HUES64 (cell line): ENCODE measurements at regions not wholly inside any gene's neighbourhood (a gene's known extent, or its start where the extent isn't known, plus 50 kb on each side); places are given as distances from the start of the nearest gene placed in this dataset.
"Not testable (repeated sequence)": the region's sequence is repeated elsewhere in the genome, so short reads cannot be mapped to it uniquely, and the experiment has no call there.

Experiments
- H3K27ac ChIP-seq: 2 replicates; pipeline ENCODE4 v1.7.0; 2013; ENCODE audit warnings: low read depth, low read length, inconsistent platforms
- H3K27me3 ChIP-seq: 2 replicates; pipeline ENCODE4 v1.6.1; 2013; ENCODE audit warnings: mild to moderate bottlenecking, low read length; ENCODE audit not compliant: insufficient read depth
- H3K36me3 ChIP-seq: 2 replicates; pipeline ENCODE4 v1.6.1; 2013; ENCODE audit warnings: mild to moderate bottlenecking, low read length; ENCODE audit not compliant: insufficient read depth
- H3K4me1 ChIP-seq: 2 replicates; pipeline ENCODE4 v1.6.1; 2013; ENCODE audit warnings: mild to moderate bottlenecking, low read length, moderate library complexity; ENCODE audit not compliant: insufficient read depth
- H3K4me3 ChIP-seq: 2 replicates; pipeline ENCODE4 v1.5.1; 2013; ENCODE audit warnings: mild to moderate bottlenecking, low read length, moderate library complexity
- H3K9ac ChIP-seq: 2 replicates; pipeline ENCODE4 v1.6.1; 2013; ENCODE audit warnings: mild to moderate bottlenecking, low read depth, low read length
- H3K9me3 ChIP-seq: 2 replicates; pipeline ENCODE4 v1.6.1; 2013; ENCODE audit warnings: low read depth, low read length; ENCODE audit not compliant: insufficient read depth
- WGBS: fragments of 150-250, 120-280 bp; methylation state at CpG from one replicate; pipeline ENCODE4 v1.1.7; 2013; ENCODE audit warnings: missing lambda C conversion rate; 5-methylcytosine and 5-hydroxymethylcytosine counted together

GRCh38 chr11:134728186-134728585, 316.1 kb upstream of the B3GAT1 start:
- H3K36me3 ChIP-seq: no peaks in the 10 kb centered on the region
- no peaks in the 10 kb centered on the region for H3K9me3 ChIP-seq

GRCh38 chr11:134727636-134728035, 315.6 kb upstream of the B3GAT1 start:
- Histone ChIP-seq H3K27ac (no peak overlapping the region), H3K4me1 (peaks cover 27% of the 10 kb centered on the region), H3K9me3 (no peaks in the 10 kb centered on the region), H3K9ac (no peak overlapping the region), H3K27me3 (no peaks in the 10 kb centered on the region), H3K4me3 (no peak overlapping the region), H3K36me3 (no peaks in the 10 kb centered on the region)
- 85% methylated on average over 5 of the region's 5 CpGs for WGBS

More at GRCh38 chr11:134728186-134728585, 316.1 kb upstream of the B3GAT1 start:
- H3K27me3 ChIP-seq: no peaks in the 10 kb centered on the region
- peaks cover 31% of the 10 kb centered on the region for H3K4me1 ChIP-seq
- H3K9ac ChIP-seq: no peak overlapping the region
- no peak overlapping the region for H3K27ac ChIP-seq
- 94% methylated on average over 9 of the region's 9 CpGs for WGBS
- no peak overlapping the region for H3K4me3 ChIP-seq

- Histone ChIP-seq H3K9me3 (no peaks in the 10 kb centered on the region), H3K4me3 (no peak overlapping the region), H3K27ac (no peak overlapping the region), H3K36me3 (no peaks in the 10 kb centered on the region), H3K9ac (no peak overlapping the region), H3K4me1 (peaks cover 22% of the 10 kb centered on the region), H3K27me3 (no peaks in the 10 kb centered on the region)
- WGBS: 95% methylated on average over 12 of the region's 13 CpGs
Measured at GRCh38 chr11:134727204-134727603, 315.2 kb upstream of the B3GAT1 start.

- Histone ChIP-seq H3K27me3 (no peaks in the 10 kb centered on the region), H3K4me3 (no peak overlapping the region), H3K9ac (no peak overlapping the region), H3K36me3 (no peaks in the 10 kb centered on the region), H3K4me1 (peaks cover 12% of the 10 kb centered on the region), H3K9me3 (no peaks in the 10 kb centered on the region), H3K27ac (no peak overlapping the region)
- WGBS: 90% methylated on average over 21 of the region's 21 CpGs
Measured at GRCh38 chr11:134725716-134726639, 313.9 kb upstream of the B3GAT1 start.

GRCh38 chr11:134725211-134725610, 313.2 kb upstream of the B3GAT1 start:
- H3K9ac ChIP-seq: no peak overlapping the region
- no peaks in the 10 kb centered on the region for H3K36me3 ChIP-seq
- H3K4me1 ChIP-seq: peaks cover 4% of the 10 kb centered on the region
- no peak overlapping the region for H3K27ac ChIP-seq
- no peaks in the 10 kb centered on the region for H3K9me3 ChIP-seq
- no peak overlapping the region for H3K4me3 ChIP-seq
- WGBS: 94% methylated on average over 12 of the region's 12 CpGs
- H3K27me3 ChIP-seq: no peaks in the 10 kb centered on the region

- whole genome bisulfite sequencing: 89% methylated on average over 9 of the region's 9 CpGs
- Histone ChIP-seq H3K4me3 (no peak overlapping the region), H3K27ac (no peak overlapping the region), H3K4me1 (no peaks in the 10 kb centered on the region), H3K9me3 (no peaks in the 10 kb centered on the region), H3K36me3 (no peaks in the 10 kb centered on the region), H3K27me3 (no peaks in the 10 kb centered on the region), H3K9ac (no peak overlapping the region)
Measured at GRCh38 chr11:134724779-134725140, 312.7 kb upstream of the B3GAT1 start.

GRCh38 chr11:134724106-134724778, 312.2 kb upstream of the B3GAT1 start:
- H3K9me3 ChIP-seq: no peaks in the 10 kb centered on the region
- H3K36me3 ChIP-seq: no peaks in the 10 kb centered on the region
- 90% methylated on average over 12 of the region's 12 CpGs for WGBS
- no peaks in the 10 kb centered on the region for H3K27me3 ChIP-seq
- H3K4me3 ChIP-seq: no peak overlapping the region
- H3K9ac ChIP-seq: no peak overlapping the region
- H3K4me1 ChIP-seq: no peaks in the 10 kb centered on the region
- no peak overlapping the region for H3K27ac ChIP-seq

- not testable (repeated sequence) for H3K4me1 ChIP-seq, H3K36me3 ChIP-seq, H3K27me3 ChIP-seq, H3K9ac ChIP-seq, H3K9me3 ChIP-seq, H3K27ac ChIP-seq, H3K4me3 ChIP-seq
- 96% methylated on average over 1 of the region's 2 CpGs for WGBS
Measured at GRCh38 chr11:134720691-134721070, 308.6 kb upstream of the B3GAT1 start.

- H3K27ac ChIP-seq, H3K36me3 ChIP-seq, H3K4me3 ChIP-seq, H3K4me1 ChIP-seq, H3K9ac ChIP-seq, H3K9me3 ChIP-seq, H3K27me3 ChIP-seq: not testable (repeated sequence)
- WGBS: 97% methylated on average over 2 of the region's 4 CpGs
Measured at GRCh38 chr11:134719940-134720690, 308.1 kb upstream of the B3GAT1 start.

- 92% methylated on average over 5 of the region's 5 CpGs for WGBS
- Histone ChIP-seq H3K27me3 (no peaks in the 10 kb centered on the region), H3K9ac (no peak overlapping the region), H3K36me3 (no peaks in the 10 kb centered on the region), H3K27ac (no peak overlapping the region), H3K9me3 (no peaks in the 10 kb centered on the region), H3K4me1 (no peaks in the 10 kb centered on the region), H3K4me3 (no peak overlapping the region)
Measured at GRCh38 chr11:134719397-134719796, 307.4 kb upstream of the B3GAT1 start.

- Histone ChIP-seq H3K9me3 (no peaks in the 10 kb centered on the region), H3K27ac (no peak overlapping the region), H3K27me3 (no peaks in the 10 kb centered on the region), H3K4me1 (no peaks in the 10 kb centered on the region), H3K36me3 (no peaks in the 10 kb centered on the region), H3K4me3 (no peak overlapping the region), H3K9ac (no peak overlapping the region)
- WGBS: 92% methylated on average over 3 of the region's 4 CpGs
Measured at GRCh38 chr11:134716582-134716981, 304.5 kb upstream of the B3GAT1 start.
